H1 (cell line): ENCODE measurements at regions not wholly inside any gene's neighbourhood (a gene's known extent, or its start where the extent isn't known, plus 50 kb on each side); places are given as distances from the start of the nearest gene placed in this dataset.

Experiments used
- CTCF ChIA-PET: fragments of 300-600 bp; sonication (Branson Sonifier 250); formaldehyde crosslinking; loops from one replicate; lab custom pipeline; 2021; ENCODE audit not compliant: partially characterized antibody; lab: Charles Lee
- POLR2A ChIA-PET: fragments of 300-600 bp; sonication (Branson Sonifier 250); formaldehyde crosslinking; loops from one replicate; lab custom pipeline; 2021; ENCODE audit warnings: inconsistent platforms; ENCODE audit not compliant: partially characterized antibody; lab: Charles Lee
- DNase-seq, 2 experiments: peaks; one replicate each; pipeline versions ENCODE4 v3.0.0 to v3.0.0-alpha.2; 2010 to 2022; ENCODE audit warnings: low spot score in 2 of 2, low read depth in 1 of 2, mixed read lengths in 1 of 2
- FAIRE-seq: peaks from 2 replicates; lab custom pipeline; 2011; peaks lifted over from hg19 to GRCh38; lab: Jason Lieb, UNC
- H2AFZ ChIP-seq: 2 replicates; pipeline ENCODE4 v1.8.1; 2012; ENCODE audit warnings: low read length, inconsistent platforms
- H2AK5ac ChIP-seq: 2 replicates; pipeline ENCODE4 v1.6.1; 2013; ENCODE audit warnings: low read depth, low read length
- H2BK120ac ChIP-seq: replicated peaks from 2 replicates; pipeline ENCODE3; 2013; ENCODE audit warnings: low read depth, low read length, inconsistent platforms
- H2BK12ac ChIP-seq: 2 replicates; pipeline ENCODE4 v1.6.1; 2013; ENCODE audit warnings: low read depth, low read length
- H2BK15ac ChIP-seq: 2 replicates; pipeline ENCODE4 v1.6.1; 2013; ENCODE audit warnings: low read length
- H2BK20ac ChIP-seq: 2 replicates; pipeline ENCODE4 v1.6.1; 2013; ENCODE audit warnings: low read length
- H2BK5ac ChIP-seq: 2 replicates; pipeline ENCODE4 v1.6.1; 2013; ENCODE audit warnings: low read depth, low read length
- H3K14ac ChIP-seq: 2 replicates; pipeline ENCODE4 v1.6.1; 2013; ENCODE audit warnings: inconsistent platforms; ENCODE audit not compliant: insufficient read length
- H3K18ac ChIP-seq: 2 replicates; pipeline ENCODE4 v1.6.1; 2013; ENCODE audit warnings: low read length; ENCODE audit errors: extremely low read depth
- H3K23ac ChIP-seq: 2 replicates; pipeline ENCODE4 v1.6.1; 2013; ENCODE audit warnings: inconsistent platforms; ENCODE audit not compliant: insufficient read length
- H3K23me2 ChIP-seq: 2 replicates; pipeline ENCODE4 v1.6.1; 2013; ENCODE audit warnings: low read depth, low read length
- H3K27ac ChIP-seq: 2 replicates; pipeline ENCODE4 v1.6.1; 2011; ENCODE audit warnings: low read depth, low read length, inconsistent platforms
- H3K27me3 ChIP-seq, 4 experiments: replicated peaks in 1 of 4; 1 replicate in 1 of 4; 2 replicates in 3 of 4; pipeline versions ENCODE4 v1.6.1 to v1.8.1; 2011 to 2013; ENCODE audit warnings: low read length in 3 of 4, mild to moderate bottlenecking in 3 of 4, inconsistent platforms in 2 of 4, mixed read lengths in 2 of 4, moderate library complexity in 1 of 4; ENCODE audit not compliant: control insufficient read depth in 3 of 4, insufficient read depth in 3 of 4; ENCODE audit errors: extremely low read depth in 1 of 4
- H3K36me3 ChIP-seq, 4 experiments: 2 replicates each; pipeline versions ENCODE4 v1.6.1 to v1.8.1; 2011 to 2013; ENCODE audit warnings: mild to moderate bottlenecking in 4 of 4, low read length in 3 of 4, moderate library complexity in 2 of 4, control low read depth in 1 of 4, inconsistent platforms in 1 of 4; ENCODE audit not compliant: insufficient read depth in 4 of 4, control insufficient read depth in 2 of 4
- H3K4ac ChIP-seq: replicated peaks from 2 replicates; pipeline ENCODE3; 2013; ENCODE audit warnings: low read length, low read depth, mixed read lengths, inconsistent platforms; ENCODE audit not compliant: insufficient read length
- H3K4me1 ChIP-seq, 4 experiments: replicated peaks in 1 of 4; 1 replicate in 1 of 4; 2 replicates in 3 of 4; pipeline versions ENCODE4 v1.6.1 to v1.8.1; 2011 to 2013; ENCODE audit warnings: low read length in 3 of 4, inconsistent platforms in 2 of 4, mixed read lengths in 1 of 4; ENCODE audit not compliant: insufficient read depth in 4 of 4, control insufficient read depth in 3 of 4
- H3K4me2 ChIP-seq, 2 experiments: 2 replicates each; pipeline versions ENCODE4 v1.6.1 to v1.8.1; 2011 to 2013; ENCODE audit warnings: low read depth in 2 of 2, low read length in 2 of 2, control low read depth in 1 of 2, inconsistent platforms in 1 of 2, mild to moderate bottlenecking in 1 of 2; ENCODE audit not compliant: insufficient read depth in 1 of 2
- H3K4me3 ChIP-seq, 4 experiments: fragments of 200-600, 300-600 bp in 1 of 4; sonication (generic), shearing (Covaris generic), sonication (Bioruptor Twin) in 1 of 4; 2 replicates each; pipeline versions ENCODE4 v1.5.1 to v1.8.1; 2011 to 2016; ENCODE audit warnings: low read length in 4 of 4, low read depth in 3 of 4, control low read depth in 2 of 4, inconsistent platforms in 2 of 4, mild to moderate bottlenecking in 2 of 4, mixed read lengths in 1 of 4, moderate library complexity in 1 of 4; ENCODE audit not compliant: insufficient read depth in 2 of 4; ENCODE audit errors: extremely low read depth in 1 of 4
- H3K56ac ChIP-seq: replicated peaks from 2 replicates; pipeline ENCODE3; 2013; ENCODE audit warnings: low read depth, mild to moderate bottlenecking, mixed read lengths, low read length, inconsistent platforms; ENCODE audit not compliant: insufficient read length
- H3K79me1 ChIP-seq: 2 replicates; pipeline ENCODE4 v1.6.1; 2013; ENCODE audit warnings: low read depth, low read length, control low read depth
- H3K79me2 ChIP-seq, 2 experiments: 2 replicates each; pipeline versions ENCODE4 v1.6.1 to v1.8.1; 2012 to 2013; ENCODE audit warnings: low read length in 2 of 2, mild to moderate bottlenecking in 2 of 2, inconsistent platforms in 1 of 2; ENCODE audit not compliant: insufficient read depth in 2 of 2, control insufficient read depth in 1 of 2
- H3K9ac ChIP-seq, 4 experiments: replicated peaks in 1 of 4; 1 replicate in 1 of 4; 2 replicates in 3 of 4; pipeline versions ENCODE4 v1.6.1 to v1.8.1; 2011 to 2013; ENCODE audit warnings: low read depth in 3 of 4, low read length in 3 of 4, control low read depth in 2 of 4, mild to moderate bottlenecking in 2 of 4, moderate library complexity in 2 of 4, inconsistent platforms in 1 of 4; ENCODE audit errors: extremely low read depth in 1 of 4
- H3K9me3 ChIP-seq, 2 experiments: 2 replicates each; pipeline versions ENCODE4 v1.6.1 to v1.8.1; 2012 to 2013; ENCODE audit warnings: mild to moderate bottlenecking in 2 of 2, moderate library complexity in 2 of 2, control low read depth in 1 of 2, inconsistent platforms in 1 of 2, low read depth in 1 of 2, low read length in 1 of 2, mixed read lengths in 1 of 2; ENCODE audit not compliant: insufficient read depth in 2 of 2
- H4K20me1 ChIP-seq, 2 experiments: replicated peaks in 1 of 2; 2 replicates each; pipeline versions ENCODE3 to v1.8.1; 2011 to 2013; ENCODE audit warnings: inconsistent platforms in 2 of 2, low read length in 2 of 2, mild to moderate bottlenecking in 1 of 2; ENCODE audit not compliant: insufficient read depth in 2 of 2, control insufficient read depth in 1 of 2
- H4K5ac ChIP-seq: 2 replicates; pipeline ENCODE4 v1.6.1; 2013; ENCODE audit warnings: low read length, low read depth, mixed read lengths, inconsistent platforms; ENCODE audit not compliant: insufficient read length
- H4K8ac ChIP-seq: 2 replicates; pipeline ENCODE4 v1.8.0; 2013; ENCODE audit warnings: mild to moderate bottlenecking, moderate library complexity, low read length, inconsistent platforms; ENCODE audit not compliant: insufficient read depth; ENCODE audit errors: extremely low read depth
- H4K91ac ChIP-seq: replicated peaks from 2 replicates; pipeline ENCODE3; 2013; ENCODE audit warnings: low read length, mixed read lengths, inconsistent platforms; ENCODE audit not compliant: insufficient read length
- BCL11A ChIP-seq, 2 experiments: IDR thresholded peaks; one replicate each; pipeline ENCODE4 v1.6.1; 2011; ENCODE audit warnings: low read depth in 2 of 2, low read length in 2 of 2, mild to moderate bottlenecking in 2 of 2
- BRCA1 ChIP-seq: IDR thresholded peaks from 2 replicates; pipeline ENCODE4 v1.6.1; 2012; ENCODE audit warnings: low read depth, low read length, improper control_type of control experiment
- CTBP2 ChIP-seq: IDR thresholded peaks from 2 replicates; pipeline ENCODE4 v1.7.0; 2011; ENCODE audit warnings: borderline replicate concordance, mild to moderate bottlenecking, moderate library complexity, mixed read lengths, low read length; ENCODE audit not compliant: insufficient read depth, insufficient read length
- HDAC2 ChIP-seq, 2 experiments: fragments of 300-600 bp in 1 of 2; sonication (generic) in 1 of 2; IDR thresholded peaks; 2 replicates each; pipeline ENCODE4 v1.6.1; 2011 to 2012; ENCODE audit warnings: low read depth in 2 of 2, low read length in 2 of 2, mild to moderate bottlenecking in 2 of 2, moderate library complexity in 2 of 2, borderline replicate concordance in 1 of 2, inconsistent platforms in 1 of 2
- NANOG ChIP-seq: IDR thresholded peaks from 2 replicates; pipeline ENCODE4 v1.6.1; 2011; ENCODE audit warnings: low read length, low read depth, mild to moderate bottlenecking, inconsistent platforms; ENCODE audit not compliant: insufficient read depth, poor library complexity, severe bottlenecking
- POLR2A ChIP-seq, 2 experiments: IDR thresholded peaks; 1 replicate in 1 of 2; 2 replicates in 1 of 2; pipeline ENCODE4 v1.6.1; 2011; ENCODE audit warnings: low read depth in 2 of 2, low read length in 2 of 2, mild to moderate bottlenecking in 2 of 2; ENCODE audit errors: control extremely low read depth in 1 of 2
- SAP30 ChIP-seq: fragments of 300-600 bp; sonication (generic); IDR thresholded peaks from 2 replicates; pipeline ENCODE4 v1.7.1; 2012; ENCODE audit warnings: low read length, moderate library complexity, mild to moderate bottlenecking, inconsistent platforms; ENCODE audit not compliant: insufficient read depth, insufficient replicate concordance
- SP1 ChIP-seq: IDR thresholded peaks from 2 replicates; pipeline ENCODE4 v1.6.1; 2011; ENCODE audit warnings: low read depth, low read length
- SP4 ChIP-seq: IDR thresholded peaks from 2 replicates; pipeline ENCODE4 v1.6.1; 2012; ENCODE audit warnings: low read length, inconsistent platforms
- TCF12 ChIP-seq: IDR thresholded peaks from 2 replicates; pipeline ENCODE4 v1.6.1; 2011; ENCODE audit warnings: low read depth, mild to moderate bottlenecking, low read length
- WGBS, 2 experiments: shearing (Covaris generic) in 1 of 2; methylation state at CpG; one replicate each; pipeline versions ENCODE4 v1.1.6 to v1.1.7; 2013 to 2015; ENCODE audit warnings: low lambda C conversion rate in 2 of 2, mixed read lengths in 2 of 2, inconsistent platforms in 1 of 2, low coverage in 1 of 2, missing lambda C conversion rate in 1 of 2; ENCODE audit not compliant: insufficient replicate concordance in 2 of 2, insufficient coverage in 1 of 2, insufficient read length in 1 of 2; ENCODE audit errors: extremely low coverage in 1 of 2, missing lambda C conversion rate in 1 of 2; 5-methylcytosine and 5-hydroxymethylcytosine counted together

- Histone ChIP-seq H3K9me3 (peaks cover 2 to 6% of the 10 kb centered on the region in 2 experiments; a peak in 1 of 4 replicates), H4K20me1 (no peaks in the 10 kb centered on the region), H2AK5ac (no peak overlapping the region), H2BK20ac (no peak overlapping the region), H3K27ac (no peak overlapping the region), H3K9ac (no peak overlapping the region), H3K27me3 (no peaks in the 10 kb centered on the region), H3K23me2 (no peaks in the 10 kb centered on the region), H3K79me1 (no peaks in the 10 kb centered on the region), H3K4me2 (no peak overlapping the region), H2BK15ac (no peak overlapping the region), H3K79me2 (no peaks in the 10 kb centered on the region), H2BK120ac (no peak overlapping the region), H2BK12ac (no peak overlapping the region), H4K5ac (no peak overlapping the region), H3K4me3 (no peak overlapping the region), H4K91ac (no peak overlapping the region), H3K18ac (no peak overlapping the region), H3K4ac (no peak overlapping the region), H3K56ac (no peak overlapping the region), H3K36me3 (no peaks in the 10 kb centered on the region; a peak in 2 of 8 replicates), H2AFZ (no peak overlapping the region), H3K4me1 (no peaks in the 10 kb centered on the region), H4K8ac (no peak overlapping the region), H3K14ac (no peak overlapping the region), H3K23ac (no peak overlapping the region), H2BK5ac (no peak overlapping the region)
- no peak for FAIRE-seq
- no peak for DNase-seq
- POLR2A ChIA-PET: no interaction called here
- CTCF ChIA-PET: no interaction called here
- whole genome bisulfite sequencing, 2 experiments: 100% methylated on average over 2 of the region's 2 CpGs; no CpG with 5 or more reads in 1 of the 2 experiments
- no peak for TF ChIP-seq POLR2A (IDR thresholded peaks at IDR 0.05; ENCODE audit: control extremely low read depth in 1 of 2, low read depth in 2 of 2, low read length in 2 of 2)
- TF ChIP-seq SP4: no peak
- no peak for TF ChIP-seq BRCA1
- no peak for TF ChIP-seq SP1
- no peak for TF ChIP-seq CTBP2
- TF ChIP-seq TCF12: no peak
- no peak for TF ChIP-seq NANOG
- TF ChIP-seq BCL11A (IDR thresholded peaks at IDR 0.05; ENCODE audit: low read depth in 2 of 2, low read length in 2 of 2): no peak
- no peak for TF ChIP-seq HDAC2 (IDR thresholded peaks at IDR 0.05; ENCODE audit: borderline replicate concordance in 1 of 2, low read depth in 2 of 2, low read length in 2 of 2)
- TF ChIP-seq SAP30: no peak
These were observed 1778.7 kb upstream of the MIR17HG start for GRCh38 chr13:89568746-89569145.
